Gastroesophageal sphincter (tissue), 4 donors: ENCODE measurements at regions not wholly inside any gene's neighbourhood (a gene's known extent, or its start where the extent isn't known, plus 50 kb on each side); places are given as distances from the start of the nearest gene placed in this dataset.

Experiments
- ATAC-seq: fragments of 150-250 bp; one replicate; pipeline ENCODE4 v1.9.1; 2016; ENCODE audit warnings: mild to moderate bottlenecking, moderate library complexity
- H3K27ac ChIP-seq, 4 donors: fragments of 200-600 bp; sonication (generic) in 3 of 4; 1 replicate in 3 of 4; 2 replicates in 1 of 4; pipeline ENCODE4 v1.5.1; 2016 to 2019
- H3K27me3 ChIP-seq: fragments of 200-600 bp; sonication (generic); one replicate; pipeline ENCODE4 v1.5.1; 2019
- H3K36me3 ChIP-seq, 2 donors: fragments of 200-600 bp; sonication (generic); one replicate each; pipeline ENCODE4 v1.5.1; 2019; ENCODE audit warnings: control low read depth in 1 of 2
- H3K4me1 ChIP-seq, 3 donors: fragments of 200-600 bp; sonication (generic); 1 replicate in 2 of 3; 2 replicates in 1 of 3; pipeline ENCODE4 v1.5.1; 2016 to 2019; ENCODE audit warnings: control low read depth in 2 of 3
- H3K4me3 ChIP-seq, 2 donors: fragments of 200-600 bp; sonication (generic); one replicate each; pipeline ENCODE4 v1.5.1; 2019; ENCODE audit warnings: mild to moderate bottlenecking in 1 of 2, moderate library complexity in 1 of 2
- H3K9me3 ChIP-seq, 3 donors: fragments of 200-600 bp; sonication (generic); one replicate each; pipeline ENCODE4 v1.5.1; 2017 to 2019; ENCODE audit warnings: control low read depth in 2 of 3
- CTCF ChIP-seq, 4 experiments: fragments of 200-600 bp in 2 of 4; fragments of 450-650 bp in 2 of 4; sonication (generic) in 1 of 4; IDR thresholded peaks; one replicate each; pipeline ENCODE4 v1.5.1; 2017 to 2019; ENCODE audit warnings: antibody characterized with exemption in 4 of 4, mild to moderate bottlenecking in 2 of 4, moderate library complexity in 2 of 4
- EP300 ChIP-seq: sonication (generic); formaldehyde crosslinking; IDR thresholded peaks from one replicate; pipeline ENCODE4 v1.6.1; 2017; ENCODE audit warnings: antibody characterized with exemption, mild to moderate bottlenecking
- POLR2A ChIP-seq, 2 donors: fragments of 450-650 bp; IDR thresholded peaks; one replicate each; pipeline ENCODE4 v1.6.1; 2017; ENCODE audit warnings: antibody characterized with exemption in 2 of 2, mild to moderate bottlenecking in 2 of 2, moderate library complexity in 1 of 2
- POLR2AphosphoS5 ChIP-seq: sonication (generic); formaldehyde crosslinking; IDR thresholded peaks from one replicate; pipeline ENCODE4 v1.6.1; 2017; ENCODE audit warnings: antibody characterized with exemption
- WGBS, 2 donors: methylation state at CpG; one replicate each; pipeline ENCODE4 v1.1.5; 2018; ENCODE audit warnings: low coverage in 1 of 2; 5-methylcytosine and 5-hydroxymethylcytosine counted together

- H3K9me3 ChIP-seq = no peaks in the 10 kb centered on the region
- ATAC-seq = no peak
- no peaks in the 10 kb centered on the region for H3K36me3 ChIP-seq
- H3K27me3 ChIP-seq = no peaks in the 10 kb centered on the region
- TF ChIP-seq POLR2A (IDR thresholded peaks at IDR 0.05) = no peak
- no peak for TF ChIP-seq CTCF (IDR thresholded peaks at IDR 0.05)
- TF ChIP-seq EP300 = no peak
- no peak for TF ChIP-seq POLR2AphosphoS5
- 39 to 44% methylated on average over 7 of the region's 7 CpGs for WGBS, 2 donors
- H3K4me1 ChIP-seq = peaks cover 0 to 7% (median 3%) of the 10 kb centered on the region in 3 donors
- no peak overlapping the region for H3K27ac ChIP-seq
- peak overlapping the region in 1 of 2 donors; percentile 8 for H3K4me3 ChIP-seq
Observed at GRCh38 chr15:97235611-97235985, 724.9 kb upstream of the ARRDC4 start.

GRCh38 chr15:97236140-97236539, 724.4 kb upstream of the ARRDC4 start:
- Histone ChIP-seq H3K27me3 (no peaks in the 10 kb centered on the region), H3K27ac (no peak overlapping the region), H3K9me3 (no peaks in the 10 kb centered on the region), H3K36me3 (no peaks in the 10 kb centered on the region), H3K4me3 (no peak overlapping the region), H3K4me1 (peaks cover 0 to 7% (median 3%) of the 10 kb centered on the region in 3 donors)
- ATAC-seq = no peak
- WGBS, 2 donors = 69 to 73% methylated on average over 5 of the region's 5 CpGs
- TF ChIP-seq EP300 (no peak), POLR2AphosphoS5 (no peak), CTCF (IDR thresholded peaks at IDR 0.05) (no peak), POLR2A (IDR thresholded peaks at IDR 0.05) (no peak)

GRCh38 chr15:97237160-97237559, 723.3 kb upstream of the ARRDC4 start:
- 98 to 100% methylated on average over 6 of the region's 6 CpGs for WGBS, 2 donors
- TF ChIP-seq EP300 (no peak), POLR2AphosphoS5 (no peak), CTCF (IDR thresholded peaks at IDR 0.05) (no peak), POLR2A (IDR thresholded peaks at IDR 0.05) (no peak)

GRCh38 chr15:97248376-97248775, 712.1 kb upstream of the ARRDC4 start:
- 81 to 92% methylated on average over 1 of the region's 1 CpG for WGBS, 2 donors
- no peak for ATAC-seq

More at GRCh38 chr15:97237160-97237559, 723.3 kb upstream of the ARRDC4 start:
- no peak for ATAC-seq
- H3K27me3 ChIP-seq = no peaks in the 10 kb centered on the region
- H3K9me3 ChIP-seq = no peaks in the 10 kb centered on the region
- peaks cover 0 to 7% (median 0%) of the 10 kb centered on the region in 3 donors for H3K4me1 ChIP-seq
- H3K36me3 ChIP-seq = no peaks in the 10 kb centered on the region
- no peak overlapping the region for H3K27ac ChIP-seq
- H3K4me3 ChIP-seq = no peak overlapping the region

More at GRCh38 chr15:97248376-97248775, 712.1 kb upstream of the ARRDC4 start:
- H3K4me1 ChIP-seq = no peaks in the 10 kb centered on the region
- TF ChIP-seq POLR2AphosphoS5 = no peak
- TF ChIP-seq POLR2A (IDR thresholded peaks at IDR 0.05) = no peak
- TF ChIP-seq CTCF (IDR thresholded peaks at IDR 0.05) = no peak
- no peak for TF ChIP-seq EP300
- H3K27me3 ChIP-seq = no peaks in the 10 kb centered on the region
- no peaks in the 10 kb centered on the region for H3K9me3 ChIP-seq
- H3K36me3 ChIP-seq = no peaks in the 10 kb centered on the region
- H3K27ac ChIP-seq = no peak overlapping the region
- no peak overlapping the region for H3K4me3 ChIP-seq
